ENCODE measurements at regions not wholly inside any gene's neighbourhood (a gene's known extent, or its start where the extent isn't known, plus 50 kb on each side); places are given as distances from the start of the nearest gene placed in this dataset.

DNA sequence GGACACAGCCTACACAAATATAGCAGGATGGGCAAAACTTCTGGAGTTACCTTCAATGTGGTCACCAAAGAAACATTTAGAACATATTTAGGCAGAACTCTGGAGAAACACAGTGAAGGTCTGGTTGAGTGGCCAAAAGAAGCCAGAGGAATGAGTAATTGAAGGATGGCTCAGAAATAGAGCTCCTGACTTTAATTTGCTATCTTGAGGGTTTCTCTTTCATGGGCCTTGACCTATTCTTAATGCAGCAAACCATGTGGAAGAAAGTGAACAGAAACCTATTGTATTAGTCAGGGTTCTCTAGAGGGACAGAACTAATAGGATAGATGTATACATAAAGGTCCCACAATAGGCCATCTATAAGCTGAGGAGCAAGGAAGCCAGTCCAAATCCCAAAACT lies 650.5 kb downstream of the ACTL7B start:
- TF ChIP-seq POLR2A (IDR thresholded peaks at IDR 0.05; ENCODE audit: extremely low read depth, insufficient read length) (no peak), MYC (IDR thresholded peaks at IDR 0.05; ENCODE audit: low read depth, low read length) (no peak), MAX (IDR thresholded peaks at IDR 0.05; ENCODE audit: low read depth, low read length) (no peak)
- TF ChIP-seq, protein P1, sequence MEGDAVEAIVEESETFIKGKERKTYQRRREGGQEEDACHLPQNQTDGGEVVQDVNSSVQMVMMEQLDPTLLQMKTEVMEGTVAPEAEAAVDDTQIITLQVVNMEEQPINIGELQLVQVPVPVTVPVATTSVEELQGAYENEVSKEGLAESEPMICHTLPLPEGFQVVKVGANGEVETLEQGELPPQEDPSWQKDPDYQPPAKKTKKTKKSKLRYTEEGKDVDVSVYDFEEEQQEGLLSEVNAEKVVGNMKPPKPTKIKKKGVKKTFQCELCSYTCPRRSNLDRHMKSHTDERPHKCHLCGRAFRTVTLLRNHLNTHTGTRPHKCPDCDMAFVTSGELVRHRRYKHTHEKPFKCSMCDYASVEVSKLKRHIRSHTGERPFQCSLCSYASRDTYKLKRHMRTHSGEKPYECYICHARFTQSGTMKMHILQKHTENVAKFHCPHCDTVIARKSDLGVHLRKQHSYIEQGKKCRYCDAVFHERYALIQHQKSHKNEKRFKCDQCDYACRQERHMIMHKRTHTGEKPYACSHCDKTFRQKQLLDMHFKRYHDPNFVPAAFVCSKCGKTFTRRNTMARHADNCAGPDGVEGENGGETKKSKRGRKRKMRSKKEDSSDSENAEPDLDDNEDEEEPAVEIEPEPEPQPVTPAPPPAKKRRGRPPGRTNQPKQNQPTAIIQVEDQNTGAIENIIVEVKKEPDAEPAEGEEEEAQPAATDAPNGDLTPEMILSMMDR (IDR thresholded peaks at IDR 0.05; ENCODE audit: low read depth, low read length): no peak
